Activated T-helper 1 cell treated with anti-CD3 and anti-CD28 coated beads, Interleukin-12 subunit alpha, Interleukin-12 subunit beta, Interleukin-2, Interleukin-4 antibody, amounts not matched to agents 30 ng/mL and 10 ng/mL and 1 ng/mL, durations not matched to agents 14 hours and 24 hours and 36 hours (primary cell): ENCODE measurements at regions not wholly inside any gene's neighbourhood (a gene's known extent, or its start where the extent isn't known, plus 50 kb on each side); places are given as distances from the start of the nearest gene placed in this dataset.

Experiments used
- DNase-seq: peaks from one replicate; pipeline ENCODE4 v3.0.0; 2021; ENCODE audit warnings: low spot score
- H3K27ac Mint-ChIP-seq: one replicate; pipeline ENCODE4 v1.8.0; 2021; ENCODE audit warnings: mild to moderate bottlenecking, mixed read lengths
- H3K27me3 Mint-ChIP-seq: one replicate; pipeline ENCODE4 v1.8.0; 2022; ENCODE audit warnings: mild to moderate bottlenecking, moderate library complexity, mixed read lengths; ENCODE audit not compliant: insufficient read depth
- H3K36me3 Mint-ChIP-seq: one replicate; pipeline ENCODE4 v1.8.0; 2021; ENCODE audit warnings: low read depth, mixed read lengths
- H3K4me1 Mint-ChIP-seq: one replicate; pipeline ENCODE4 v1.8.0; 2021; ENCODE audit warnings: low read depth, mixed read lengths
- H3K4me3 Mint-ChIP-seq: one replicate; pipeline ENCODE4 v1.8.0; 2021; ENCODE audit warnings: mild to moderate bottlenecking, moderate library complexity, mixed read lengths
- H3K9me3 Mint-ChIP-seq: one replicate; pipeline ENCODE4 v1.8.0; 2021; ENCODE audit warnings: mixed read lengths
- intact Hi-C: fragments of 100-400 bp; cut with micrococcal nuclease; formaldehyde crosslinking; loops from one replicate; pipeline ENCODE4 v1.15.1; 2024

- intact Hi-C loops: no loop called here
- Mint-ChIP-seq H3K27me3 (no peaks in the 10 kb centered on the region), H3K4me1 (no peaks in the 10 kb centered on the region), H3K27ac (no peak overlapping the region), H3K9me3 (peaks cover 6% of the 10 kb centered on the region), H3K36me3 (no peaks in the 10 kb centered on the region), H3K4me3 (no peak overlapping the region)
- no peak for DNase-seq
Measured at GRCh38 chr18:67726882-67727281, 210.4 kb upstream of the DSEL start.

- no peaks in the 10 kb centered on the region for H3K4me1 Mint-ChIP-seq
- H3K4me3 Mint-ChIP-seq: no peak overlapping the region
- H3K9me3 Mint-ChIP-seq: peaks cover 7% of the 10 kb centered on the region
- DNase-seq: no peak
- H3K36me3 Mint-ChIP-seq: no peaks in the 10 kb centered on the region
- intact Hi-C loops: no loop called here
- no peak overlapping the region for H3K27ac Mint-ChIP-seq
- H3K27me3 Mint-ChIP-seq: no peaks in the 10 kb centered on the region
Measured at GRCh38 chr18:67717800-67718199, 201.3 kb upstream of the DSEL start.

- intact Hi-C loops: no loop called here
- Mint-ChIP-seq H3K36me3 (no peaks in the 10 kb centered on the region), H3K27ac (no peak overlapping the region), H3K4me1 (no peaks in the 10 kb centered on the region), H3K27me3 (no peaks in the 10 kb centered on the region), H3K9me3 (no peaks in the 10 kb centered on the region), H3K4me3 (no peak overlapping the region)
- DNase-seq: no peak
Measured at GRCh38 chr18:67715567-67715966, 199.0 kb upstream of the DSEL start.

- no peaks in the 10 kb centered on the region for H3K4me1 Mint-ChIP-seq
- H3K27ac Mint-ChIP-seq: no peak overlapping the region
- H3K27me3 Mint-ChIP-seq: no peaks in the 10 kb centered on the region
- intact Hi-C loops: no loop called here
- DNase-seq: no peak
- H3K9me3 Mint-ChIP-seq: no peaks in the 10 kb centered on the region
- H3K4me3 Mint-ChIP-seq: no peak overlapping the region
- H3K36me3 Mint-ChIP-seq: no peaks in the 10 kb centered on the region
Measured at GRCh38 chr18:67710639-67711038, 194.1 kb upstream of the DSEL start.

- no peaks in the 10 kb centered on the region for H3K4me1 Mint-ChIP-seq
- intact Hi-C loops: no loop called here
- H3K27me3 Mint-ChIP-seq: no peaks in the 10 kb centered on the region
- no peaks in the 10 kb centered on the region for H3K9me3 Mint-ChIP-seq
- no peak overlapping the region for H3K4me3 Mint-ChIP-seq
- no peak for DNase-seq
- no peak overlapping the region for H3K27ac Mint-ChIP-seq
- H3K36me3 Mint-ChIP-seq: no peaks in the 10 kb centered on the region
Measured at GRCh38 chr18:67705748-67706147, 189.2 kb upstream of the DSEL start.

- H3K9me3 Mint-ChIP-seq: no peaks in the 10 kb centered on the region
- H3K27ac Mint-ChIP-seq: no peak overlapping the region
- H3K4me1 Mint-ChIP-seq: no peaks in the 10 kb centered on the region
- H3K4me3 Mint-ChIP-seq: no peak overlapping the region
- no peaks in the 10 kb centered on the region for H3K36me3 Mint-ChIP-seq
- intact Hi-C loops: no loop called here
- no peak for DNase-seq
- H3K27me3 Mint-ChIP-seq: no peaks in the 10 kb centered on the region
Measured at GRCh38 chr18:67695684-67696083, 179.2 kb upstream of the DSEL start.

GRCh38 chr18:67694787-67695186, 178.3 kb upstream of the DSEL start:
- intact Hi-C loops: no loop called here
- H3K4me3 Mint-ChIP-seq: no peak overlapping the region
- no peaks in the 10 kb centered on the region for H3K9me3 Mint-ChIP-seq
- no peaks in the 10 kb centered on the region for H3K4me1 Mint-ChIP-seq
- H3K27me3 Mint-ChIP-seq: no peaks in the 10 kb centered on the region
- no peak for DNase-seq
- no peaks in the 10 kb centered on the region for H3K36me3 Mint-ChIP-seq
- H3K27ac Mint-ChIP-seq: no peak overlapping the region

- no peaks in the 10 kb centered on the region for H3K9me3 Mint-ChIP-seq
- no peak overlapping the region for H3K27ac Mint-ChIP-seq
- intact Hi-C loops: no loop called here
Measured at GRCh38 chr18:67692811-67693210, 176.3 kb upstream of the DSEL start.

GRCh38 chr18:67682516-67682915, 166.0 kb upstream of the DSEL start:
- no peaks in the 10 kb centered on the region for H3K4me1 Mint-ChIP-seq
- intact Hi-C loops: no loop called here
- no peaks in the 10 kb centered on the region for H3K27me3 Mint-ChIP-seq
- H3K9me3 Mint-ChIP-seq: no peaks in the 10 kb centered on the region
- DNase-seq: no peak
- H3K4me3 Mint-ChIP-seq: no peak overlapping the region
- no peak overlapping the region for H3K27ac Mint-ChIP-seq
- H3K36me3 Mint-ChIP-seq: no peaks in the 10 kb centered on the region

More at GRCh38 chr18:67692811-67693210, 176.3 kb upstream of the DSEL start:
- Mint-ChIP-seq H3K36me3 (no peaks in the 10 kb centered on the region), H3K4me3 (no peak overlapping the region), H3K4me1 (no peaks in the 10 kb centered on the region), H3K27me3 (no peaks in the 10 kb centered on the region)
- no peak for DNase-seq

- DNase-seq: no peak
- H3K36me3 Mint-ChIP-seq: no peaks in the 10 kb centered on the region
Measured at GRCh38 chr18:67677489-67677888, 161.0 kb upstream of the DSEL start.

GRCh38 chr18:67672716-67673115, 156.2 kb upstream of the DSEL start:
- no peaks in the 10 kb centered on the region for H3K36me3 Mint-ChIP-seq
- H3K27me3 Mint-ChIP-seq: no peaks in the 10 kb centered on the region
- intact Hi-C loops: no loop called here
- H3K4me3 Mint-ChIP-seq: no peak overlapping the region
- H3K9me3 Mint-ChIP-seq: no peaks in the 10 kb centered on the region
- no peak overlapping the region for H3K27ac Mint-ChIP-seq
- DNase-seq: no peak
- H3K4me1 Mint-ChIP-seq: no peaks in the 10 kb centered on the region

More at GRCh38 chr18:67677489-67677888, 161.0 kb upstream of the DSEL start:
- Mint-ChIP-seq H3K4me3 (no peak overlapping the region), H3K27ac (no peak overlapping the region), H3K27me3 (no peaks in the 10 kb centered on the region), H3K4me1 (no peaks in the 10 kb centered on the region), H3K9me3 (no peaks in the 10 kb centered on the region)
- intact Hi-C loops: no loop called here

GRCh38 chr18:67672155-67672554, 155.6 kb upstream of the DSEL start:
- no peak overlapping the region for H3K4me3 Mint-ChIP-seq
- H3K36me3 Mint-ChIP-seq: no peaks in the 10 kb centered on the region
- no peak for DNase-seq
- no peaks in the 10 kb centered on the region for H3K9me3 Mint-ChIP-seq
- no peak overlapping the region for H3K27ac Mint-ChIP-seq
- no peaks in the 10 kb centered on the region for H3K4me1 Mint-ChIP-seq
- no peaks in the 10 kb centered on the region for H3K27me3 Mint-ChIP-seq
- intact Hi-C loops: no loop called here

GRCh38 chr18:67670024-67670543, 153.6 kb upstream of the DSEL start:
- no peaks in the 10 kb centered on the region for H3K4me1 Mint-ChIP-seq
- intact Hi-C loops: no loop called here
- H3K27ac Mint-ChIP-seq: no peak overlapping the region
- no peaks in the 10 kb centered on the region for H3K27me3 Mint-ChIP-seq
- no peak for DNase-seq
- H3K36me3 Mint-ChIP-seq: no peaks in the 10 kb centered on the region
- H3K9me3 Mint-ChIP-seq: no peaks in the 10 kb centered on the region
- H3K4me3 Mint-ChIP-seq: no peak overlapping the region

GRCh38 chr18:67665266-67665665, 148.7 kb upstream of the DSEL start:
- H3K4me3 Mint-ChIP-seq: no peak overlapping the region
- no peak for DNase-seq
- intact Hi-C loops: no loop called here
- no peaks in the 10 kb centered on the region for H3K27me3 Mint-ChIP-seq
- H3K27ac Mint-ChIP-seq: no peak overlapping the region
- no peaks in the 10 kb centered on the region for H3K36me3 Mint-ChIP-seq
- no peaks in the 10 kb centered on the region for H3K9me3 Mint-ChIP-seq
- H3K4me1 Mint-ChIP-seq: no peaks in the 10 kb centered on the region
